Right lobe of liver (tissue), 4 donors: ENCODE measurements at regions not wholly inside any gene's neighbourhood (a gene's known extent, or its start where the extent isn't known, plus 50 kb on each side); places are given as distances from the start of the nearest gene placed in this dataset.

Experiments used
- POLR2A ChIP-seq: fragments of 450-650 bp; IDR thresholded peaks from one replicate; pipeline ENCODE4 v1.6.1; 2017; ENCODE audit warnings: antibody characterized with exemption, mild to moderate bottlenecking
- TF ChIP-seq, protein P1 (sequence below), 4 donors: fragments of 200-600 bp in 3 of 4; fragments of 450-650 bp in 1 of 4; IDR thresholded peaks; one replicate each; pipeline versions ENCODE4 v1.5.1 to v1.8.0; 2016 to 2022; ENCODE audit warnings: antibody characterized with exemption in 4 of 4, mild to moderate bottlenecking in 2 of 4
- donor health status: DM: no; HTN: no; CAD: no.
- donor health status: DM: no; HTN: no; CAD: no.
- donor health status: DM: no; HTN: yes; CAD: no.

DNA sequence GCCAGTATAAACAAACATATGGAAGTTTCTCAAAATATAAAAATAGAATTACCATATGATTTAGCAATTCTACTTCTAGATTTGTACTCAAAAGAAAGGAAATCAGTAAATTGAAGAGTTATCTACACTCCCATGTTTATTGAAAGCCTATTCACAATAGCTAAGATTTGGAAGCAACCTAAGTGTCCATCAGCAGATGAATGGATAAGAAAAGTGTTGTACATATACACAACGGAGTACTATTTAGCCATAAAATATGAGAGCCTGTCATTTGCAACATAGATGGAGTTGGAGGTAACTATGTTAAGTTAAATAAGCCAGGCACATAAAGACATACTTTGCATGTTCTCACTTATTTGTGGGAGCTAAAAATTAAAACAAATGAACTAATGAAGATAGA lies 257.8 kb downstream of the TEX13C start:
- TF ChIP-seq, protein P1, sequence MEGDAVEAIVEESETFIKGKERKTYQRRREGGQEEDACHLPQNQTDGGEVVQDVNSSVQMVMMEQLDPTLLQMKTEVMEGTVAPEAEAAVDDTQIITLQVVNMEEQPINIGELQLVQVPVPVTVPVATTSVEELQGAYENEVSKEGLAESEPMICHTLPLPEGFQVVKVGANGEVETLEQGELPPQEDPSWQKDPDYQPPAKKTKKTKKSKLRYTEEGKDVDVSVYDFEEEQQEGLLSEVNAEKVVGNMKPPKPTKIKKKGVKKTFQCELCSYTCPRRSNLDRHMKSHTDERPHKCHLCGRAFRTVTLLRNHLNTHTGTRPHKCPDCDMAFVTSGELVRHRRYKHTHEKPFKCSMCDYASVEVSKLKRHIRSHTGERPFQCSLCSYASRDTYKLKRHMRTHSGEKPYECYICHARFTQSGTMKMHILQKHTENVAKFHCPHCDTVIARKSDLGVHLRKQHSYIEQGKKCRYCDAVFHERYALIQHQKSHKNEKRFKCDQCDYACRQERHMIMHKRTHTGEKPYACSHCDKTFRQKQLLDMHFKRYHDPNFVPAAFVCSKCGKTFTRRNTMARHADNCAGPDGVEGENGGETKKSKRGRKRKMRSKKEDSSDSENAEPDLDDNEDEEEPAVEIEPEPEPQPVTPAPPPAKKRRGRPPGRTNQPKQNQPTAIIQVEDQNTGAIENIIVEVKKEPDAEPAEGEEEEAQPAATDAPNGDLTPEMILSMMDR (IDR thresholded peaks at IDR 0.05) = no peak
- TF ChIP-seq POLR2A = no peak
